ENCODE measurements at regions not wholly inside any gene's neighbourhood (a gene's known extent, or its start where the extent isn't known, plus 50 kb on each side); places are given as distances from the start of the nearest gene placed in this dataset.

DNA sequence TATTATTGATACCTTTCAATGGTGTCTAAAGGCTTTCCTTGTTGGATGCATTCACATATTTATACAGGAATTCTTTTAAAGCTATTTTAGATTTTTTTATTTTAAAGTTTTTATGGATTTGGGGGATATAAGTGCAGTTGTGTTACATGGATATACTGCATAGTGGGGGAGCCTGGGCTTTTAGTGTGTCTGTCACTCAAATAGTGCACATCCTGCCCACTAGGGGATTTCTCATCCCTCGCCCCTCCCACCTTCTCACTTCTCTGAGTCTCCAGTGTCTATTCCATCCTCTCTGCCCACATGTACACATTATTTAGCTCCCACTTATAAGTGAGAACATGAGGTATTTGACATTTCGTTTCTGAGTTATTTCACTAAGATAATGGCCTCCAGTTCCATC is 154.0 kb upstream of the MKI67 start:
- Histone ChIP-seq H3K27ac (ENCODE audit: low read depth, low read length) (no peak overlapping the region), H4K20me1 (ENCODE audit: control insufficient read depth, insufficient read depth, low read depth, low read length) (no peaks in the 10 kb centered on the region), H3K4me3 (ENCODE audit: low read length) (no peak overlapping the region), H3K27me3 (ENCODE audit: control insufficient read depth, low read length) (0 out of 2 replicates have a peak, but pooled peaks cover 11% of the 10 kb centered on the region), H3K9me2 (replicated peaks; ENCODE audit: control insufficient read depth, low read length) (no peaks in the 10 kb centered on the region), H3F3A (ENCODE audit: control insufficient read depth, insufficient read depth) (no peaks in the 10 kb centered on the region), H3K79me2 (ENCODE audit: control insufficient read depth, low read length) (no peaks in the 10 kb centered on the region), H3K9me3 (ENCODE audit: control insufficient read depth, insufficient read depth, low read length) (no peaks in the 10 kb centered on the region), H3K4me1 (ENCODE audit: control insufficient read depth, low read length) (no peaks in the 10 kb centered on the region), H3K36me3 (ENCODE audit: control insufficient read depth, low read length) (no peaks in the 10 kb centered on the region), H3K4me2 (ENCODE audit: low read length) (no peak overlapping the region)
- TF ChIP-seq EZH2phosphoT487 (IDR thresholded peaks at IDR 0.05; ENCODE audit: borderline replicate concordance, low read length), result no peak
- TF ChIP-seq, protein P1, sequence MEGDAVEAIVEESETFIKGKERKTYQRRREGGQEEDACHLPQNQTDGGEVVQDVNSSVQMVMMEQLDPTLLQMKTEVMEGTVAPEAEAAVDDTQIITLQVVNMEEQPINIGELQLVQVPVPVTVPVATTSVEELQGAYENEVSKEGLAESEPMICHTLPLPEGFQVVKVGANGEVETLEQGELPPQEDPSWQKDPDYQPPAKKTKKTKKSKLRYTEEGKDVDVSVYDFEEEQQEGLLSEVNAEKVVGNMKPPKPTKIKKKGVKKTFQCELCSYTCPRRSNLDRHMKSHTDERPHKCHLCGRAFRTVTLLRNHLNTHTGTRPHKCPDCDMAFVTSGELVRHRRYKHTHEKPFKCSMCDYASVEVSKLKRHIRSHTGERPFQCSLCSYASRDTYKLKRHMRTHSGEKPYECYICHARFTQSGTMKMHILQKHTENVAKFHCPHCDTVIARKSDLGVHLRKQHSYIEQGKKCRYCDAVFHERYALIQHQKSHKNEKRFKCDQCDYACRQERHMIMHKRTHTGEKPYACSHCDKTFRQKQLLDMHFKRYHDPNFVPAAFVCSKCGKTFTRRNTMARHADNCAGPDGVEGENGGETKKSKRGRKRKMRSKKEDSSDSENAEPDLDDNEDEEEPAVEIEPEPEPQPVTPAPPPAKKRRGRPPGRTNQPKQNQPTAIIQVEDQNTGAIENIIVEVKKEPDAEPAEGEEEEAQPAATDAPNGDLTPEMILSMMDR (IDR thresholded peaks at IDR 0.05; ENCODE audit: low read depth, low read length, poor library complexity, severe bottlenecking), result no peak

DNA sequence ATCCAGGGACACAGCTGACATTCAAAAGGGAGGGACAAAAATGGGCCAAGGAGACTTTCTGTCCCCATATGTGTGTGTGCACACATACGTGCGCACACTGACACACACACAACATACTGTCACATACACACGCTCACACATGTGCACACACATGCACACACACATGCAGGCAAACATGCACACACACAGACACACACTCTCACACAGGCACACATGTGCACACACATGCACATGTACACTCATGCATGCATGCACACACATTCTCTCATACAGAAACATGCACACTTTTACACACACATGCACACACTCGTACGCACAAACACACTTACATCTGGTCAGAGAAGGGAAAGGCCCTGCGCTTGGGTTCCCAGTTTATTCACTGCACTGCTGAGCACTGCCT is 155.1 kb upstream of the MKI67 start:
- Histone ChIP-seq H3K79me2 (ENCODE audit: control insufficient read depth, low read length) (no peaks in the 10 kb centered on the region), H4K20me1 (ENCODE audit: control insufficient read depth, insufficient read depth, low read depth, low read length) (no peaks in the 10 kb centered on the region), H3K4me1 (ENCODE audit: control insufficient read depth, low read length) (no peaks in the 10 kb centered on the region), H3K4me2 (ENCODE audit: low read length) (no peak overlapping the region), H3K27me3 (ENCODE audit: control insufficient read depth, low read length) (0 out of 2 replicates have a peak, but pooled peaks cover 9% of the 10 kb centered on the region), H3K9me3 (ENCODE audit: control insufficient read depth, insufficient read depth, low read length) (no peaks in the 10 kb centered on the region), H3K27ac (ENCODE audit: low read depth, low read length) (no peak overlapping the region), H3K4me3 (ENCODE audit: low read length) (no peak overlapping the region), H3F3A (ENCODE audit: control insufficient read depth, insufficient read depth) (no peaks in the 10 kb centered on the region), H3K9me2 (replicated peaks; ENCODE audit: control insufficient read depth, low read length) (no peaks in the 10 kb centered on the region), H3K36me3 (ENCODE audit: control insufficient read depth, low read length) (no peaks in the 10 kb centered on the region)
- TF ChIP-seq EZH2phosphoT487 (IDR thresholded peaks at IDR 0.05; ENCODE audit: borderline replicate concordance, low read length), result no peak
- TF ChIP-seq, protein P1 (IDR thresholded peaks at IDR 0.05; ENCODE audit: low read depth, low read length, poor library complexity, severe bottlenecking), result no peak

DNA sequence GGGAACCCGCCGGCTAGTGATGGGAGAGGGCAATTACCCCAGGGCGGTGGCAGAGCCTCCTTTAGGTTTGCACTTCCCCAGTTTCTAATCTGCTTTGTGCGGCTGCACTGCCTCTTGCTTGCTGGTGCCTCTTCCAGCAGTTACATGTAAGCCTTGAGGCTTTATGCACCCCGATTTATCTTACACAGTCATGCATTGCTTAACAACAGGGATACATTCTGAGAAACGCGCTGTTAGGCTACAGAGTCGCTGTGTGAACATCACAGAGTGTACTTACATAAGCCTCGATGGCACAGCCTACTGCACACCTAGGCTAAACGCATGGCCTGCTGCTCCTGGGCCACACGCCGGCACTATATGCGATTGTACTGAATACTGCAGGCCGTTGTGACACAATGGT is 155.6 kb upstream of the MKI67 start:
- Histone ChIP-seq H3K9me2 (replicated peaks; ENCODE audit: control insufficient read depth, low read length) (no peaks in the 10 kb centered on the region), H3K4me1 (ENCODE audit: control insufficient read depth, low read length) (no peaks in the 10 kb centered on the region), H4K20me1 (ENCODE audit: control insufficient read depth, insufficient read depth, low read depth, low read length) (no peaks in the 10 kb centered on the region), H3F3A (ENCODE audit: control insufficient read depth, insufficient read depth) (no peaks in the 10 kb centered on the region), H3K27ac (ENCODE audit: low read depth, low read length) (no peak overlapping the region), H3K9me3 (ENCODE audit: control insufficient read depth, insufficient read depth, low read length) (no peaks in the 10 kb centered on the region), H3K79me2 (ENCODE audit: control insufficient read depth, low read length) (no peaks in the 10 kb centered on the region), H3K4me2 (ENCODE audit: low read length) (no peak overlapping the region), H3K4me3 (ENCODE audit: low read length) (no peak overlapping the region), H3K36me3 (ENCODE audit: control insufficient read depth, low read length) (no peaks in the 10 kb centered on the region), H3K27me3 (ENCODE audit: control insufficient read depth, low read length) (0 out of 2 replicates have a peak, but pooled peaks cover 9% of the 10 kb centered on the region)
- no peak for TF ChIP-seq EZH2phosphoT487 (IDR thresholded peaks at IDR 0.05; ENCODE audit: borderline replicate concordance, low read length)
- TF ChIP-seq, protein P1 (IDR thresholded peaks at IDR 0.05; ENCODE audit: low read depth, low read length, poor library complexity, severe bottlenecking), result no peak

Measured in DOHH2 (cell line).